NB4 (cell line): ENCODE measurements at regions not wholly inside any gene's neighbourhood (a gene's known extent, or its start where the extent isn't known, plus 50 kb on each side); places are given as distances from the start of the nearest gene placed in this dataset.

ENCODE experiments used
- DNase-seq: peaks from one replicate; pipeline ENCODE4 v3.0.0; 2010; ENCODE audit warnings: low read depth
- H3K4me3 ChIP-seq: one replicate; pipeline ENCODE4 v1.5.1; 2011; ENCODE audit warnings: mild to moderate bottlenecking, low read depth, low read length, moderate library complexity
- CTCF ChIP-seq: IDR thresholded peaks from one replicate; pipeline ENCODE4 v1.5.1; 2012; ENCODE audit warnings: low read depth, low read length
- MAX ChIP-seq: IDR thresholded peaks from 2 replicates; pipeline ENCODE4 v1.6.1; 2011; ENCODE audit warnings: low read depth, low read length
- MYC ChIP-seq: IDR thresholded peaks from 2 replicates; pipeline ENCODE4 v1.6.1; 2011; ENCODE audit warnings: low read depth, low read length
- POLR2A ChIP-seq: IDR thresholded peaks from 2 replicates; pipeline ENCODE4 v1.6.1; 2011; ENCODE audit warnings: mild to moderate bottlenecking; ENCODE audit not compliant: insufficient read length; ENCODE audit errors: extremely low read depth

- H3K4me3 ChIP-seq, result no peak overlapping the region
- no peak for DNase-seq
- TF ChIP-seq CTCF (no peak), MYC (no peak), MAX (no peak), POLR2A (no peak)
Measured at GRCh38 chr4:18252052-18252451, 230.5 kb upstream of the LCORL start.

GRCh38 chr4:18250564-18250963 lies 229.0 kb upstream of the LCORL start:
- H3K4me3 ChIP-seq, result no peak overlapping the region
- no peak for TF ChIP-seq MYC
- no peak for TF ChIP-seq MAX
- TF ChIP-seq CTCF, result no peak
- TF ChIP-seq POLR2A, result no peak
- no peak for DNase-seq

- TF ChIP-seq MYC, result no peak
- no peak for TF ChIP-seq POLR2A
- no peak for TF ChIP-seq MAX
- no peak for TF ChIP-seq CTCF
- H3K4me3 ChIP-seq, result no peak overlapping the region
- DNase-seq, result no peak
Measured at GRCh38 chr4:18248611-18249010, 227.1 kb upstream of the LCORL start.

GRCh38 chr4:18247189-18247588 lies 225.6 kb upstream of the LCORL start:
- DNase-seq, result no peak
- TF ChIP-seq POLR2A (no peak), CTCF (no peak), MYC (no peak), MAX (no peak)
- no peak overlapping the region for H3K4me3 ChIP-seq

GRCh38 chr4:18242919-18243693 lies 221.6 kb upstream of the LCORL start:
- TF ChIP-seq POLR2A (no peak), MYC (no peak), MAX (no peak), CTCF (no peak)
- DNase-seq, result no peak
- H3K4me3 ChIP-seq, result no peak overlapping the region
